ENCODE measurements at regions not wholly inside any gene's neighbourhood (a gene's known extent, or its start where the extent isn't known, plus 50 kb on each side); places are given as distances from the start of the nearest gene placed in this dataset.
"Not testable (repeated sequence)": the region's sequence is repeated elsewhere in the genome, so short reads cannot be mapped to it uniquely, and the experiment has no call there.

GRCh38 chr9:66261576-66261975 lies 524.6 kb downstream of the FOXD4L4 start:
- H3K9me2 ChIP-seq (ENCODE audit: insufficient read depth); H3K4me2 ChIP-seq (ENCODE audit: low read length); intact Hi-C loops (cut with micrococcal nuclease); POLR2A ChIA-PET; RAD21 ChIA-PET (ENCODE audit: low non-redundant PET in 1 of 2, low total read pairs in 2 of 2, uncharacterized antibody in 2 of 2, unreplicated experiment in 2 of 2); H3K4me3 ChIP-seq (replicated peaks in 1 of 2; ENCODE audit: low read depth in 1 of 2, low read length in 2 of 2); H3K79me2 ChIP-seq (ENCODE audit: insufficient read depth, low read length); H4K20me1 ChIP-seq (ENCODE audit: insufficient read depth); H3K27me3 ChIP-seq (ENCODE audit: insufficient read depth, low read length); H3K36me3 ChIP-seq (ENCODE audit: control insufficient read depth in 1 of 2, insufficient read depth in 2 of 2, low read length in 2 of 2); H3K27ac ChIP-seq (ENCODE audit: low read depth, low read length); H3K9ac ChIP-seq (ENCODE audit: low read length); BruUV-seq (replicated peaks); H3K4me1 ChIP-seq (ENCODE audit: control insufficient read depth in 1 of 2, insufficient read depth in 2 of 2, low read length in 2 of 2); H3K9me3 ChIP-seq (ENCODE audit: control insufficient read depth in 1 of 2, insufficient read depth in 1 of 2, low read depth in 1 of 2, low read length in 2 of 2); H2AFZ ChIP-seq (ENCODE audit: low read depth, low read length, poor library complexity, severe bottlenecking); DNase-seq (ENCODE audit: low read depth, low spot score); CTCF ChIA-PET; ATAC-seq: not testable (repeated sequence)

- H3K27me3 ChIP-seq (ENCODE audit: insufficient read depth, low read length); H3K4me2 ChIP-seq (ENCODE audit: low read length); intact Hi-C loops (cut with micrococcal nuclease); DNase-seq (ENCODE audit: low read depth, low spot score); POLR2A ChIA-PET; H3K9ac ChIP-seq (ENCODE audit: low read length); H3K9me2 ChIP-seq (ENCODE audit: insufficient read depth); H3K27ac ChIP-seq (ENCODE audit: low read depth, low read length); BruUV-seq (replicated peaks); RAD21 ChIA-PET (ENCODE audit: low non-redundant PET in 1 of 2, low total read pairs in 2 of 2, uncharacterized antibody in 2 of 2, unreplicated experiment in 2 of 2); H3K4me3 ChIP-seq (replicated peaks in 1 of 2; ENCODE audit: low read depth in 1 of 2, low read length in 2 of 2); H2AFZ ChIP-seq (ENCODE audit: low read depth, low read length, poor library complexity, severe bottlenecking); ATAC-seq; H3K4me1 ChIP-seq (ENCODE audit: control insufficient read depth in 1 of 2, insufficient read depth in 2 of 2, low read length in 2 of 2); CTCF ChIA-PET; H4K20me1 ChIP-seq (ENCODE audit: insufficient read depth); H3K9me3 ChIP-seq (ENCODE audit: control insufficient read depth in 1 of 2, insufficient read depth in 1 of 2, low read depth in 1 of 2, low read length in 2 of 2); H3K36me3 ChIP-seq (ENCODE audit: control insufficient read depth in 1 of 2, insufficient read depth in 2 of 2, low read length in 2 of 2); H3K79me2 ChIP-seq (ENCODE audit: insufficient read depth, low read length): not testable (repeated sequence)
Observed at GRCh38 chr9:66263621-66264020, 526.7 kb downstream of the FOXD4L4 start.

- H3K27me3 ChIP-seq (ENCODE audit: insufficient read depth, low read length); H4K20me1 ChIP-seq (ENCODE audit: insufficient read depth); intact Hi-C loops (cut with micrococcal nuclease); H3K79me2 ChIP-seq (ENCODE audit: insufficient read depth, low read length); H3K27ac ChIP-seq (ENCODE audit: low read depth, low read length); H2AFZ ChIP-seq (ENCODE audit: low read depth, low read length, poor library complexity, severe bottlenecking); H3K4me3 ChIP-seq (replicated peaks in 1 of 2; ENCODE audit: low read depth in 1 of 2, low read length in 2 of 2); RAD21 ChIA-PET (ENCODE audit: low non-redundant PET in 1 of 2, low total read pairs in 2 of 2, uncharacterized antibody in 2 of 2, unreplicated experiment in 2 of 2); BruUV-seq (replicated peaks); H3K9me2 ChIP-seq (ENCODE audit: insufficient read depth); DNase-seq (ENCODE audit: low read depth, low spot score); H3K9ac ChIP-seq (ENCODE audit: low read length); ATAC-seq; POLR2A ChIA-PET; H3K4me2 ChIP-seq (ENCODE audit: low read length); H3K36me3 ChIP-seq (ENCODE audit: control insufficient read depth in 1 of 2, insufficient read depth in 2 of 2, low read length in 2 of 2); CTCF ChIA-PET; H3K4me1 ChIP-seq (ENCODE audit: control insufficient read depth in 1 of 2, insufficient read depth in 2 of 2, low read length in 2 of 2); H3K9me3 ChIP-seq (ENCODE audit: control insufficient read depth in 1 of 2, insufficient read depth in 1 of 2, low read depth in 1 of 2, low read length in 2 of 2): not testable (repeated sequence)
Observed at GRCh38 chr9:66264786-66265185, 527.8 kb downstream of the FOXD4L4 start.

- intact Hi-C loops (cut with micrococcal nuclease); H3K36me3 ChIP-seq (ENCODE audit: control insufficient read depth in 1 of 2, insufficient read depth in 2 of 2, low read length in 2 of 2); H4K20me1 ChIP-seq (ENCODE audit: insufficient read depth); POLR2A ChIA-PET; H3K9ac ChIP-seq (ENCODE audit: low read length); H3K4me2 ChIP-seq (ENCODE audit: low read length); H3K4me1 ChIP-seq (ENCODE audit: control insufficient read depth in 1 of 2, insufficient read depth in 2 of 2, low read length in 2 of 2); BruUV-seq (replicated peaks); H3K4me3 ChIP-seq (replicated peaks in 1 of 2; ENCODE audit: low read depth in 1 of 2, low read length in 2 of 2); H3K9me2 ChIP-seq (ENCODE audit: insufficient read depth); DNase-seq (ENCODE audit: low read depth, low spot score); H3K27me3 ChIP-seq (ENCODE audit: insufficient read depth, low read length); H2AFZ ChIP-seq (ENCODE audit: low read depth, low read length, poor library complexity, severe bottlenecking); ATAC-seq; H3K79me2 ChIP-seq (ENCODE audit: insufficient read depth, low read length); H3K27ac ChIP-seq (ENCODE audit: low read depth, low read length); H3K9me3 ChIP-seq (ENCODE audit: control insufficient read depth in 1 of 2, insufficient read depth in 1 of 2, low read depth in 1 of 2, low read length in 2 of 2); RAD21 ChIA-PET (ENCODE audit: low non-redundant PET in 1 of 2, low total read pairs in 2 of 2, uncharacterized antibody in 2 of 2, unreplicated experiment in 2 of 2); CTCF ChIA-PET: not testable (repeated sequence)
Observed at GRCh38 chr9:66266202-66266601, 529.3 kb downstream of the FOXD4L4 start.

GRCh38 chr9:66266856-66267430 lies 530.0 kb downstream of the FOXD4L4 start:
- CTCF ChIA-PET; H3K9me3 ChIP-seq (ENCODE audit: control insufficient read depth in 1 of 2, insufficient read depth in 1 of 2, low read depth in 1 of 2, low read length in 2 of 2); H3K27ac ChIP-seq (ENCODE audit: low read depth, low read length): not testable (repeated sequence)

More at GRCh38 chr9:66266856-66267430, 530.0 kb downstream of the FOXD4L4 start:
- H3K27me3 ChIP-seq (ENCODE audit: insufficient read depth, low read length); ATAC-seq; H3K9ac ChIP-seq (ENCODE audit: low read length); RAD21 ChIA-PET (ENCODE audit: low non-redundant PET in 1 of 2, low total read pairs in 2 of 2, uncharacterized antibody in 2 of 2, unreplicated experiment in 2 of 2); H3K79me2 ChIP-seq (ENCODE audit: insufficient read depth, low read length); H2AFZ ChIP-seq (ENCODE audit: low read depth, low read length, poor library complexity, severe bottlenecking); H3K36me3 ChIP-seq (ENCODE audit: control insufficient read depth in 1 of 2, insufficient read depth in 2 of 2, low read length in 2 of 2); H3K4me1 ChIP-seq (ENCODE audit: control insufficient read depth in 1 of 2, insufficient read depth in 2 of 2, low read length in 2 of 2); intact Hi-C loops (cut with micrococcal nuclease); H4K20me1 ChIP-seq (ENCODE audit: insufficient read depth); DNase-seq (ENCODE audit: low read depth, low spot score); H3K4me3 ChIP-seq (replicated peaks in 1 of 2; ENCODE audit: low read depth in 1 of 2, low read length in 2 of 2); POLR2A ChIA-PET; H3K4me2 ChIP-seq (ENCODE audit: low read length); BruUV-seq (replicated peaks); H3K9me2 ChIP-seq (ENCODE audit: insufficient read depth): not testable (repeated sequence)
